Esophagus muscularis mucosa (tissue), 3 donors: ENCODE measurements at regions not wholly inside any gene's neighbourhood (a gene's known extent, or its start where the extent isn't known, plus 50 kb on each side); places are given as distances from the start of the nearest gene placed in this dataset.

Experiments
- CTCF ChIP-seq, 3 experiments: fragments of 200-600 bp in 2 of 3; fragments of 450-650 bp in 1 of 3; sonication (generic) in 2 of 3; IDR thresholded peaks; one replicate each; pipeline ENCODE4 v1.5.1; 2017 to 2019; ENCODE audit warnings: antibody characterized with exemption in 3 of 3, mild to moderate bottlenecking in 2 of 3, moderate library complexity in 1 of 3
- POLR2AphosphoS5 ChIP-seq, 2 donors: sonication (generic); formaldehyde crosslinking; IDR thresholded peaks; one replicate each; pipeline ENCODE4 v1.6.1; 2017; ENCODE audit warnings: antibody characterized with exemption in 2 of 2

- TF ChIP-seq CTCF (IDR thresholded peaks at IDR 0.05): no peak
- no peak for TF ChIP-seq POLR2AphosphoS5 (IDR thresholded peaks at IDR 0.05)
Observed at GRCh38 chr5:36759117-36759516, 117.5 kb upstream of the NIPBL start.
